ENCODE measurements at regions not wholly inside any gene's neighbourhood (a gene's known extent, or its start where the extent isn't known, plus 50 kb on each side); places are given as distances from the start of the nearest gene placed in this dataset.

DNA sequence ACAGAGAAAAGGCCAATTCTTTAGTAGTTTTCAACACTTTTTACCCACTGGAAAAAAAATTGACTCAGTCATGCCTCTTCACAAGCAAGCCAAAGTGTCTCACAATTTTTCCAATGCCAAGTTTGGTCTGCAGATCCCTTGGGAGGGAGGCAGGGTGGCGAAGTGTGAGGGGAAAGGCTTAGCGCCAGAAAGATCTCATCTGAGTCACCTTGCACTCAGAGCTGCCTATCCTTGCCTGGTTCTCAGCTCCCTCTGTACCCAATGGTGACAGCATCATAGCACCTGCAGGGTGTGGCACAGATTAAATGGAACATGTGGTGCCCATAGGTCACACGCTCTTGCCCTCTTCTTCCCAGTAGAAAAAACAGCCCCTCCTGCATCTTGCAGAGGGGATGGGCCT is 55.2 kb upstream of the GYPC start:
- dilution Hi-C loops (cut with HindIII; ENCODE audit: low sequenced_read_pairs, unreplicated experiment), result no loop called here
- Histone ChIP-seq H2BK15ac (ENCODE audit: low read depth, low read length) (no peak overlapping the region), H2BK20ac (ENCODE audit: low read depth, low read length) (no peak overlapping the region), H4K8ac (ENCODE audit: low read depth in 2 of 2, low read length in 2 of 2) (no peak overlapping the region), H3K9me3 (ENCODE audit: control insufficient read depth, insufficient read depth, low read length) (no peaks in the 10 kb centered on the region), H4K91ac (ENCODE audit: insufficient read depth, low read depth, low read length) (no peak overlapping the region), H2AFZ (replicated peaks; ENCODE audit: low read length, poor library complexity) (no peak overlapping the region), H2AK5ac (ENCODE audit: low read depth, low read length) (no peak overlapping the region), H3K4me2 (ENCODE audit: low read depth, low read length) (no peak overlapping the region), H3K36me3 (ENCODE audit: control insufficient read depth, insufficient read depth, low read length) (no peaks in the 10 kb centered on the region), H3K9me1 (ENCODE audit: insufficient read depth, low read length) (no peaks in the 10 kb centered on the region), H3K4me1 (ENCODE audit: control insufficient read depth, insufficient read depth, low read length) (no peaks in the 10 kb centered on the region), H4K5ac (ENCODE audit: low read depth, low read length) (no peak overlapping the region), H4K20me1 (ENCODE audit: insufficient read depth, low read length) (no peaks in the 10 kb centered on the region), H3K27ac (ENCODE audit: insufficient read depth, low read length) (no peak overlapping the region), H3K4ac (ENCODE audit: low read depth, low read length) (no peak overlapping the region), H3K9ac (ENCODE audit: low read depth, low read length) (no peak overlapping the region), H2AK9ac (replicated peaks; ENCODE audit: low read depth, low read length, poor library complexity) (no peak overlapping the region), H3K14ac (replicated peaks; ENCODE audit: low read depth, low read length) (no peak overlapping the region), H3K79me1 (ENCODE audit: low read depth in 1 of 2, low read length in 2 of 2) (no peaks in the 10 kb centered on the region), H3K23ac (ENCODE audit: low read depth, low read length) (no peak overlapping the region), H3K56ac (ENCODE audit: extremely low read depth, insufficient read depth, low read length) (no peak overlapping the region), H3K18ac (ENCODE audit: low read depth, low read length) (no peak overlapping the region), H3K27me3 (ENCODE audit: control insufficient read depth, insufficient read depth, low read length) (no peaks in the 10 kb centered on the region), H3K4me3 (ENCODE audit: insufficient read depth, low read depth, low read length) (no peak overlapping the region), H2BK120ac (ENCODE audit: low read depth, low read length) (no peak overlapping the region), H2BK5ac (ENCODE audit: low read depth, low read length, poor library complexity, severe bottlenecking) (no peak overlapping the region)
- intact Hi-C loops (cut with micrococcal nuclease), result no loop called here
- no peak for DNase-seq
- no CpG with 5 or more reads among the region's 3 CpGs for WGBS, 2 experiments (ENCODE audit: extremely low coverage in 2 of 2, insufficient read length in 1 of 2)
- no TSS peak for BruUV-seq (replicated peaks)
- CTCF ChIA-PET, result no interaction called here
- POLR2A ChIA-PET (ENCODE audit: unreplicated experiment), result no interaction called here
- TF ChIP-seq, protein P1, sequence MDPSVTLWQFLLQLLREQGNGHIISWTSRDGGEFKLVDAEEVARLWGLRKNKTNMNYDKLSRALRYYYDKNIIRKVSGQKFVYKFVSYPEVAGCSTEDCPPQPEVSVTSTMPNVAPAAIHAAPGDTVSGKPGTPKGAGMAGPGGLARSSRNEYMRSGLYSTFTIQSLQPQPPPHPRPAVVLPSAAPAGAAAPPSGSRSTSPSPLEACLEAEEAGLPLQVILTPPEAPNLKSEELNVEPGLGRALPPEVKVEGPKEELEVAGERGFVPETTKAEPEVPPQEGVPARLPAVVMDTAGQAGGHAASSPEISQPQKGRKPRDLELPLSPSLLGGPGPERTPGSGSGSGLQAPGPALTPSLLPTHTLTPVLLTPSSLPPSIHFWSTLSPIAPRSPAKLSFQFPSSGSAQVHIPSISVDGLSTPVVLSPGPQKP (IDR thresholded peaks at IDR 0.05; ENCODE audit: borderline replicate concordance, low read depth, low read length), result no peak
- TF ChIP-seq POLR2A (IDR thresholded peaks at IDR 0.05; ENCODE audit: low read depth, low read length) (no peak), BHLHE40 (IDR thresholded peaks at IDR 0.05; ENCODE audit: low read depth, low read length) (no peak), CHD1 (IDR thresholded peaks at IDR 0.05; ENCODE audit: low read depth, low read length) (no peak), CEBPB (IDR thresholded peaks at IDR 0.05; ENCODE audit: low read depth, low read length) (no peak), RFX5 (IDR thresholded peaks at IDR 0.05; ENCODE audit: low read depth, low read length) (no peak), FOS (IDR thresholded peaks at IDR 0.05; ENCODE audit: low read depth, low read length) (no peak), SMC3 (IDR thresholded peaks at IDR 0.05; ENCODE audit: low read depth, low read length) (no peak), RAD21 (IDR thresholded peaks at IDR 0.05; ENCODE audit: low read length) (no peak), NFE2L2 (IDR thresholded peaks at IDR 0.05; ENCODE audit: low read depth, low read length) (no peak), MAZ (IDR thresholded peaks at IDR 0.05; ENCODE audit: borderline replicate concordance, low read depth, low read length) (no peak), RCOR1 (IDR thresholded peaks at IDR 0.05; ENCODE audit: insufficient replicate concordance, low read length) (no peak), MXI1 (IDR thresholded peaks at IDR 0.05; ENCODE audit: borderline replicate concordance, low read depth, low read length) (no peak), MAFK (IDR thresholded peaks at IDR 0.05; ENCODE audit: low read depth, low read length) (no peak)
- TF ChIP-seq, protein P2, sequence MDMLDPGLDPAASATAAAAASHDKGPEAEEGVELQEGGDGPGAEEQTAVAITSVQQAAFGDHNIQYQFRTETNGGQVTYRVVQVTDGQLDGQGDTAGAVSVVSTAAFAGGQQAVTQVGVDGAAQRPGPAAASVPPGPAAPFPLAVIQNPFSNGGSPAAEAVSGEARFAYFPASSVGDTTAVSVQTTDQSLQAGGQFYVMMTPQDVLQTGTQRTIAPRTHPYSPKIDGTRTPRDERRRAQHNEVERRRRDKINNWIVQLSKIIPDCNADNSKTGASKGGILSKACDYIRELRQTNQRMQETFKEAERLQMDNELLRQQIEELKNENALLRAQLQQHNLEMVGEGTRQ (IDR thresholded peaks at IDR 0.05; ENCODE audit: low read depth, low read length), result no peak
- TF ChIP-seq, protein P3, sequence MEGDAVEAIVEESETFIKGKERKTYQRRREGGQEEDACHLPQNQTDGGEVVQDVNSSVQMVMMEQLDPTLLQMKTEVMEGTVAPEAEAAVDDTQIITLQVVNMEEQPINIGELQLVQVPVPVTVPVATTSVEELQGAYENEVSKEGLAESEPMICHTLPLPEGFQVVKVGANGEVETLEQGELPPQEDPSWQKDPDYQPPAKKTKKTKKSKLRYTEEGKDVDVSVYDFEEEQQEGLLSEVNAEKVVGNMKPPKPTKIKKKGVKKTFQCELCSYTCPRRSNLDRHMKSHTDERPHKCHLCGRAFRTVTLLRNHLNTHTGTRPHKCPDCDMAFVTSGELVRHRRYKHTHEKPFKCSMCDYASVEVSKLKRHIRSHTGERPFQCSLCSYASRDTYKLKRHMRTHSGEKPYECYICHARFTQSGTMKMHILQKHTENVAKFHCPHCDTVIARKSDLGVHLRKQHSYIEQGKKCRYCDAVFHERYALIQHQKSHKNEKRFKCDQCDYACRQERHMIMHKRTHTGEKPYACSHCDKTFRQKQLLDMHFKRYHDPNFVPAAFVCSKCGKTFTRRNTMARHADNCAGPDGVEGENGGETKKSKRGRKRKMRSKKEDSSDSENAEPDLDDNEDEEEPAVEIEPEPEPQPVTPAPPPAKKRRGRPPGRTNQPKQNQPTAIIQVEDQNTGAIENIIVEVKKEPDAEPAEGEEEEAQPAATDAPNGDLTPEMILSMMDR (conservative IDR thresholded peaks at IDR 0.05; ENCODE audit: low read depth, low read length), result no peak
- no peak for ATAC-seq (ENCODE audit: low read depth)
- in situ Hi-C loops (cut with MboI; ENCODE audit: low sequenced_read_pairs), result no loop called here

Data from IMR-90 (cell line).